ENCODE measurements at regions not wholly inside any gene's neighbourhood (a gene's known extent, or its start where the extent isn't known, plus 50 kb on each side); places are given as distances from the start of the nearest gene placed in this dataset.
"Not testable (repeated sequence)": the region's sequence is repeated elsewhere in the genome, so short reads cannot be mapped to it uniquely, and the experiment has no call there.

DNA sequence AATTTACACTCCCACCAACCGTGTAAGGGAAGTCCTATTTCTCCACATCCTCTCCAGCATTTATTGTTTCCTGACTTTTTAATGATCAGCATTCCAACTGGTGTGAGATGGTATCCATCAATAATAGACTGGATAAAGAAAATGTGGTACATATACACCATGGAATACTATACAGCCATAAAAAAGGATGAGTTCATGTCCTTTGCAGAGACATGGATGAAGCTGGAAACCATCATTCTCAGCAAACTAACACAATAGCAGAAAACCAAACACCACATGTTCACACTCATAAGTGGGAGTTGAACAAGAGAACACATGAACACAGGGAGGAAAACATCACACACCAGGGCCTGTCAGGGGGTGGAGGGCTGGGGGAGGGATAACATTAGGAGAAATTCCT lies 1290.6 kb upstream of the EYS start:
- ATAC-seq = not testable (repeated sequence)

- ATAC-seq = no peak
Measured at GRCh38 chr6:66995669-66996068, 1288.6 kb upstream of the EYS start.

- ATAC-seq = not testable (repeated sequence)
Measured at GRCh38 chr6:66993708-66994107, 1286.7 kb upstream of the EYS start.

DNA sequence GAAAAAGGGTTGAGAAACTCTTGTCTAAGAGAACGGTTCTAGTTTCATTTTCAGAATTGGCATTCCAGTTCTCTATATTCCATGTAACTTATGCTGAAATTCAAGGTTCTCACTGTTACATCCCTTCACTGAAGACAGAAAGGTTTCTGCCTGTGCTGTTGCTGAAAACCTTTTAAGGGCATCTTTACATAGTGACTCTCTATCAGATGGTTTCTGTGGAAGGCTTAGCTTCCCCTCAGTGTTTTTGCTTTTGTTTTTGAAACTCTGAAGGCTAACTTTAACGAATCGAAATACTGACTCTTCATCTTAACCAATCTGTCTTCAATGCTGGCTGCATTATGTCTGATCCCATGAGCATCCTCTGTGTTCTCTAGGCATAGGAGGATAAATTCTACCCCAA lies 1286.2 kb upstream of the EYS start:
- no peak for ATAC-seq

GRCh38 chr6:66992660-66993059 lies 1285.6 kb upstream of the EYS start:
- ATAC-seq = no peak

- ATAC-seq = no peak
Measured at GRCh38 chr6:66986940-66987339, 1279.9 kb upstream of the EYS start.

DNA sequence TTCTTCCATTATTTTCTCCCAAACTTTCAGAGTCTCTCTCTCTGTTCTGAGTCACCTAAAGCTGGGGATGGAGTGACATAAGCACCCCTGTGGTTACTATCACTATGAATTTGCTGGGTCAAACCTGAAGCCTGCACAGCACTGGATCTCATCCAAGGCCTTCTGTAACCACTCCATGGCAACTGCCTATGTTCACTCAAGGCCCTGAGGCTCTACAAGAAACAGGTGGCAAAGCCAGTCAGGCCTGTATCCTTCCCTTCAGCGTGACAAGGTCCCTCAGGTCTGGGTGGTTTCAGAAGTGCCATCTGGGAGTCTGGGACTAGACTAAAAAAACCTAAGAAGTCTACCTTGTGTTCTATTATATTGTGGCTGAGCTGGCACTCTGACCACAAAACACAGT lies 1278.8 kb upstream of the EYS start:
- no peak for ATAC-seq

DNA sequence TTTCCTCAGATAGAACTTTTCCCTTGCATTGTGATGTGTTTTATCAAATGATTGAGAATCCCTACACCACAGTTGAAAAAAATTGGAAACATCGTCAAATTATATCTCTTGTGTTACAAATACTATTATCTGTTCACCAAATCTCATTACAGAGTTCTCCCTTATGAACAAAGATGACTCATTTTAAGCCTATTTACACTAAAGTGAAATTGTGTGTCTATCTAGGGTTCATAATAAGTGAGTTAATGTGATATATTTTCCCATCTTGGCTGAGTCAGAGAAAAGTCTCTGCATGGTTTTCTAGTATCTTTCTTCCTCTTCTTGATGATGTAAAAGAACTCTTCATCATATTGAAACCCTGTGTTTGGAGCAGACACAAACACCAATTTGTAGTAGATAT lies 1263.3 kb upstream of the EYS start:
- ATAC-seq = no peak

GRCh38 chr6:66965227-66965626 lies 1258.2 kb upstream of the EYS start:
- ATAC-seq = no peak

- no peak for ATAC-seq
Measured at GRCh38 chr6:66964216-66964615, 1257.2 kb upstream of the EYS start.

DNA sequence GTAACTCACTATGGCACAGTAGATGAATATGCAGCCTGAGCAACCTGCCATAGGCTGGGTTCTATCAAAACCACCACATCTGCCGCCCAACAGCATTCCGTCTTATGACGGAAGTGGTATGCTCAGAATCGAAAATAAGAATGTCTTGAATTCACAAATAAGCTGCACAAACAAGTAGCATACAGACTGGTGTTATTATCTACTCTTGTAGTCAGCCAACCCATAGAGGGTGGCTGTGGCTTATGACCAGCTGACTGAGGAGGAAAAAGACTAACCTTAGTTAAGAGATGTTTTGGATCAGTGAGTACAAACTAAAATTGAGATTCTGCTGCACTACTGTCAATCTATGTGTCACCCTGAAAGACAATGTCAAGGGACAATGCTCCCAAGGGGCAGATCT lies 1255.1 kb upstream of the EYS start:
- ATAC-seq = no peak

- no peak for ATAC-seq
Measured at GRCh38 chr6:66961191-66961590, 1254.2 kb upstream of the EYS start.

DNA sequence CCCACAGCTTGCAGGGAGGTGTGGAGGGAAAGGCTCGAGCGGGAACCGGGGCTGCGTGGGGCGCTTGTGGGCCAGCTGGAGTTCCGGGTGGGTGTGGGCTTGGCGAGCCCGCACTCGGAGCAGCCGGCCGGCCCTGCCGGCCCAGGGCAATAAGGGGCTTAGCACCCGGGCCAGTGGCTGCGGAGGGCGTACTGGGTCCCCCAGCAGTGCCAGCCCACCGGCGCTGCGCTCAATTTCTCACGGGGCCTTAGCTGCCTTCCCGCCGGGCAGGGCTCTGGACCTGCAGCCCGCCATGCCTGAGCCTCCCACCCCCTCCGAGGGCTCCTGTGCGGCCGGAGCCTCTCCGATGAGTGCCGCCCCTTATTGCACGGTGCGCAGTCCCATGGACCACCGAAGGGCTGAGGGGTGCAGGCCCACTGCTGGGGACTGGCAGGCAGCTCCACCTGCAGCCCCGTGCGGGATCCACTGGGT lies 1242.2 kb upstream of the EYS start:
- no peak for ATAC-seq

GRCh38 chr6:66948106-66948505 lies 1241.1 kb upstream of the EYS start:
- no peak for ATAC-seq

GRCh38 chr6:66940003-66940402 lies 1233.0 kb upstream of the EYS start:
- no peak for ATAC-seq

- no peak for ATAC-seq
Measured at GRCh38 chr6:66937180-66937579, 1230.2 kb upstream of the EYS start.

- no peak for ATAC-seq
Measured at GRCh38 chr6:66935612-66936011, 1228.6 kb upstream of the EYS start.

DNA sequence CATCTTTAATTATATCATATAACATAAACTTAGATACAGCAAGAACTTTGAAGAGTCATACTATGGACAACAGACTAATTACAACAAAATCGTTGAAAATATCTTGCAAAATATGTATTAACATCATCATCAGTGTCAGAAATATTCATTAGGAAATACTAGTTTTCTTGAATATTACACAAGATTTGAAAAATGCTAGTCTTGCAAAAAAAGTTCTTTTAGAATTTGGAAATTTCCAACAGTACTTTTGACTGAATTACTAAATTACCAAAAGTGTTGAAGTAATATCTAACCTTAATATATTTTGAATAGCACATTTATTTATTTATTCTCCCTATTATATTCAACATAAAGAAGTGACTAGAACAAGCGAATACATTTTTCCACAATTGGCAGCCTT lies 1224.8 kb upstream of the EYS start:
- ATAC-seq = no peak

- ATAC-seq = no peak
Measured at GRCh38 chr6:66930559-66931290, 1223.7 kb upstream of the EYS start.

DNA sequence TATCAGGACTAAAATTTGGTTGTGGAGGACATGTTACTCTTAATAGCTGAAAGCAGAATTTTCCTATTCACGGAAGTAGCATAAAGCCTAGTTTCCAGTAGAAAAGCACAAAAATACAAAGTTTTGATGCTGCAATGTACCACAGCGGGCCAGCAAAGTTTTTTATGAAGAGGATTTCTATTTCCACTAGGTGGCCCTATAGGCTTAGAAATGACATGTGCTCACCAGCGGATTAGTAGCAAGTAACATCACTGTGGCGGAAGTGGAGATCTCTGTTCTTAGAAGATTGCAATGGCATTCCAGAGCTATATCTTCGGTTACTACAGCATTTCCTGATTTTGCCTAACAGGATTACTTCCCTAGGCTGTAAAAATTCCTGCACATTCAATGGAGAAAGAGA lies 1219.0 kb upstream of the EYS start:
- ATAC-seq = no peak

DNA sequence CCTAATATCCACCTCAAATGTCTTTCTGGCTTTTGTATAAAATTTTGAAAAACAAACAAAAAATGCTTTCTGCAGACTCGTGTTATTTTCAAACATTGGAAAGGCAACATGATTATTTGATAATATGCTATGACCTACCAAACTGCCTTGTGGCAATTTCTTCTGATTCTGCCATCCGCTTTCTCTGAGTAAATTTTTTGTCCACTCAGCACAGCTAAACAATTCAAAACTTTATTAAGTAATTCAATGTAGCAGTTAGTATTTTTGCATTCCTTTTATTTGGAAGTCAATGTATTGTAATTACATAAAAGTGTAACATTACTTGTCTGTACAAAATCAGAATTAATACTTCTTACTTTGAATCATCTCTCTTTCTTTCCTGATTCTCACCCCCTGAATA lies 1206.6 kb upstream of the EYS start:
- ATAC-seq = no peak

DNA sequence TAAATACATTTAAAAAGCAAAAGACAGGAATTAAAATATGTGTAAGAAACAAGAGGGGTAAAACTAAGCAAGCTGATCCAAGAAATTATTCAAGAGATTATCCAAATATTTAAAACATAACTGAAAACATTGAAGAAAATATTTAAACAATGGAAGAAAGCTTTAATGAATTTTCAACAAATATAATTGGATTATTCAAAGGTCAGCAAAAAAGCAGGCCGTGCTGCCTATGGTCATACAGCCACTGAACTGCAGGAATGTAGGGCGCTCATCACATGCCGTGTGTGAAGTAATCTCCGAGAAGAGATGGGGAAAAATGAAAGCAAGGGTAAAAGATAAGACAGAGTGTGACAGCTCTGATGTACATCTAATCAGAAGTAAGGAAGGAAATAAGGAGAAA lies 1195.4 kb upstream of the EYS start:
- no peak for ATAC-seq

GRCh38 chr6:66900133-66901083 lies 1193.4 kb upstream of the EYS start:
- ATAC-seq = no peak

DNA sequence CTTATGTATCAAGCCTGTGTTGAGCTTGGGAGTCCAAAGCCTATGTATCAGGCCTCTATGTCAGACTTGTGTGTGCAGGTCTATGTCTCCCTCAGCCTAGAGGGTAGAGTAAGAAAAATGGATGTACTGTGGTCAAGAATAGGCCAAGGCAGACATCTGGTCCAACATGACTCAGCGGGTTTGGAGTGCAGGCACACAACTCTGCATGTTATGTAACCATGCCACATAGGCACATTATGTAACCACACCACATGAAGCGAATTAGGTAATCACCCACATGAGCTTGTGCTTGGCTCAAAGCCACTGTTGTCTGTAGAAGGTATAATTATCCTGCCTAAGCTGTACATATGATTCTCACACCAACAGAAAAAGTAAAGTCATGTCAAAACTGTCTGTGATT lies 1190.5 kb upstream of the EYS start:
- ATAC-seq = no peak

Data from activated CD4-positive, CD25-positive, alpha-beta regulatory T cell treated with anti-CD3 and anti-CD28 coated beads, Interleukin-2, amount 50 U/mL, for 24 hours (primary cell).